OCI-LY7 (cell line): ENCODE measurements at regions not wholly inside any gene's neighbourhood (a gene's known extent, or its start where the extent isn't known, plus 50 kb on each side); places are given as distances from the start of the nearest gene placed in this dataset.

ENCODE experiments used
- CTCF ChIP-seq: fragments of 200-600 bp; sonication (generic); conservative IDR thresholded peaks from 2 replicates; pipeline ENCODE4 v1.5.1; 2014; ENCODE audit warnings: mild to moderate bottlenecking, antibody characterized with exemption, low read length, moderate library complexity, mixed read lengths
- EZH2phosphoT487 ChIP-seq: fragments of 200-600 bp; sonication (generic); IDR thresholded peaks from 2 replicates; pipeline ENCODE4 v1.6.1; 2018; ENCODE audit warnings: low read depth, borderline replicate concordance, mild to moderate bottlenecking, mixed run types, antibody characterized with exemption, low read length, moderate library complexity, mixed read lengths

- TF ChIP-seq CTCF (no peak), EZH2phosphoT487 (no peak)
These were observed 141.0 kb downstream of the POSTN start for GRCh38 chr13:37457612-37458011.
